Testis (tissue), 2 donors: ENCODE measurements at regions not wholly inside any gene's neighbourhood (a gene's known extent, or its start where the extent isn't known, plus 50 kb on each side); places are given as distances from the start of the nearest gene placed in this dataset.

Experiments
- POLR2A ChIP-seq: fragments of 450-650 bp; IDR thresholded peaks from one replicate; pipeline ENCODE4 v1.6.1; 2017; ENCODE audit warnings: antibody characterized with exemption, mild to moderate bottlenecking, moderate library complexity
- TF ChIP-seq, protein P1 (sequence below), 3 experiments: fragments of 450-650 bp in 2 of 3; fragments of 200-600 bp in 1 of 3; sonication (generic) in 1 of 3; IDR thresholded peaks; one replicate each; pipeline ENCODE4 v1.5.1; 2016 to 2019; ENCODE audit warnings: antibody characterized with exemption in 3 of 3, mild to moderate bottlenecking in 2 of 3, moderate library complexity in 1 of 3

GRCh38 chrX:966396-967070, 245.9 kb downstream of the CRLF2 start:
- no peak for TF ChIP-seq POLR2A
- TF ChIP-seq, protein P1, sequence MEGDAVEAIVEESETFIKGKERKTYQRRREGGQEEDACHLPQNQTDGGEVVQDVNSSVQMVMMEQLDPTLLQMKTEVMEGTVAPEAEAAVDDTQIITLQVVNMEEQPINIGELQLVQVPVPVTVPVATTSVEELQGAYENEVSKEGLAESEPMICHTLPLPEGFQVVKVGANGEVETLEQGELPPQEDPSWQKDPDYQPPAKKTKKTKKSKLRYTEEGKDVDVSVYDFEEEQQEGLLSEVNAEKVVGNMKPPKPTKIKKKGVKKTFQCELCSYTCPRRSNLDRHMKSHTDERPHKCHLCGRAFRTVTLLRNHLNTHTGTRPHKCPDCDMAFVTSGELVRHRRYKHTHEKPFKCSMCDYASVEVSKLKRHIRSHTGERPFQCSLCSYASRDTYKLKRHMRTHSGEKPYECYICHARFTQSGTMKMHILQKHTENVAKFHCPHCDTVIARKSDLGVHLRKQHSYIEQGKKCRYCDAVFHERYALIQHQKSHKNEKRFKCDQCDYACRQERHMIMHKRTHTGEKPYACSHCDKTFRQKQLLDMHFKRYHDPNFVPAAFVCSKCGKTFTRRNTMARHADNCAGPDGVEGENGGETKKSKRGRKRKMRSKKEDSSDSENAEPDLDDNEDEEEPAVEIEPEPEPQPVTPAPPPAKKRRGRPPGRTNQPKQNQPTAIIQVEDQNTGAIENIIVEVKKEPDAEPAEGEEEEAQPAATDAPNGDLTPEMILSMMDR (IDR thresholded peaks at IDR 0.05) = no peak
